ENCODE measurements at regions not wholly inside any gene's neighbourhood (a gene's known extent, or its start where the extent isn't known, plus 50 kb on each side); places are given as distances from the start of the nearest gene placed in this dataset.

- TF ChIP-seq, protein P1, sequence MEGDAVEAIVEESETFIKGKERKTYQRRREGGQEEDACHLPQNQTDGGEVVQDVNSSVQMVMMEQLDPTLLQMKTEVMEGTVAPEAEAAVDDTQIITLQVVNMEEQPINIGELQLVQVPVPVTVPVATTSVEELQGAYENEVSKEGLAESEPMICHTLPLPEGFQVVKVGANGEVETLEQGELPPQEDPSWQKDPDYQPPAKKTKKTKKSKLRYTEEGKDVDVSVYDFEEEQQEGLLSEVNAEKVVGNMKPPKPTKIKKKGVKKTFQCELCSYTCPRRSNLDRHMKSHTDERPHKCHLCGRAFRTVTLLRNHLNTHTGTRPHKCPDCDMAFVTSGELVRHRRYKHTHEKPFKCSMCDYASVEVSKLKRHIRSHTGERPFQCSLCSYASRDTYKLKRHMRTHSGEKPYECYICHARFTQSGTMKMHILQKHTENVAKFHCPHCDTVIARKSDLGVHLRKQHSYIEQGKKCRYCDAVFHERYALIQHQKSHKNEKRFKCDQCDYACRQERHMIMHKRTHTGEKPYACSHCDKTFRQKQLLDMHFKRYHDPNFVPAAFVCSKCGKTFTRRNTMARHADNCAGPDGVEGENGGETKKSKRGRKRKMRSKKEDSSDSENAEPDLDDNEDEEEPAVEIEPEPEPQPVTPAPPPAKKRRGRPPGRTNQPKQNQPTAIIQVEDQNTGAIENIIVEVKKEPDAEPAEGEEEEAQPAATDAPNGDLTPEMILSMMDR (IDR thresholded peaks at IDR 0.05), result no peak
- TF ChIP-seq SIN3A (IDR thresholded peaks at IDR 0.05; ENCODE audit: borderline replicate concordance, insufficient read depth, low read depth, low read length) (no peak), POLR2AphosphoS5 (IDR thresholded peaks at IDR 0.05; ENCODE audit: low read depth, low read length) (no peak), TCF7L2 (IDR thresholded peaks at IDR 0.05; ENCODE audit: low read depth, low read length) (no peak; the same call in 1 of the 2 replicates)
- TF ChIP-seq, protein P2, sequence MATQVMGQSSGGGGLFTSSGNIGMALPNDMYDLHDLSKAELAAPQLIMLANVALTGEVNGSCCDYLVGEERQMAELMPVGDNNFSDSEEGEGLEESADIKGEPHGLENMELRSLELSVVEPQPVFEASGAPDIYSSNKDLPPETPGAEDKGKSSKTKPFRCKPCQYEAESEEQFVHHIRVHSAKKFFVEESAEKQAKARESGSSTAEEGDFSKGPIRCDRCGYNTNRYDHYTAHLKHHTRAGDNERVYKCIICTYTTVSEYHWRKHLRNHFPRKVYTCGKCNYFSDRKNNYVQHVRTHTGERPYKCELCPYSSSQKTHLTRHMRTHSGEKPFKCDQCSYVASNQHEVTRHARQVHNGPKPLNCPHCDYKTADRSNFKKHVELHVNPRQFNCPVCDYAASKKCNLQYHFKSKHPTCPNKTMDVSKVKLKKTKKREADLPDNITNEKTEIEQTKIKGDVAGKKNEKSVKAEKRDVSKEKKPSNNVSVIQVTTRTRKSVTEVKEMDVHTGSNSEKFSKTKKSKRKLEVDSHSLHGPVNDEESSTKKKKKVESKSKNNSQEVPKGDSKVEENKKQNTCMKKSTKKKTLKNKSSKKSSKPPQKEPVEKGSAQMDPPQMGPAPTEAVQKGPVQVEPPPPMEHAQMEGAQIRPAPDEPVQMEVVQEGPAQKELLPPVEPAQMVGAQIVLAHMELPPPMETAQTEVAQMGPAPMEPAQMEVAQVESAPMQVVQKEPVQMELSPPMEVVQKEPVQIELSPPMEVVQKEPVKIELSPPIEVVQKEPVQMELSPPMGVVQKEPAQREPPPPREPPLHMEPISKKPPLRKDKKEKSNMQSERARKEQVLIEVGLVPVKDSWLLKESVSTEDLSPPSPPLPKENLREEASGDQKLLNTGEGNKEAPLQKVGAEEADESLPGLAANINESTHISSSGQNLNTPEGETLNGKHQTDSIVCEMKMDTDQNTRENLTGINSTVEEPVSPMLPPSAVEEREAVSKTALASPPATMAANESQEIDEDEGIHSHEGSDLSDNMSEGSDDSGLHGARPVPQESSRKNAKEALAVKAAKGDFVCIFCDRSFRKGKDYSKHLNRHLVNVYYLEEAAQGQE (IDR thresholded peaks at IDR 0.05; ENCODE audit: insufficient read depth in 1 of 2, low read depth in 2 of 2, low read length in 1 of 2), result no peak
Measured at GRCh38 chr4:98728433-98728832, 70.0 kb upstream of the TSPAN5 start.

Data from Panc1 (cell line).